GM23248 (cell line): ENCODE measurements at regions not wholly inside any gene's neighbourhood (a gene's known extent, or its start where the extent isn't known, plus 50 kb on each side); places are given as distances from the start of the nearest gene placed in this dataset.
A peak's percentile ranks its signal among the peaks of the same experiment; 100 is the strongest.
"Not testable (repeated sequence)": the region's sequence is repeated elsewhere in the genome, so short reads cannot be mapped to it uniquely, and the experiment has no call there.

Source experiments
- DNase-seq: peaks from one replicate; pipeline ENCODE4 v3.0.0-alpha.2; 2015
- H2AFZ ChIP-seq: fragments of 200-600 bp; sonication (generic); 2 replicates; pipeline ENCODE4 v1.6.1; 2016; ENCODE audit warnings: antibody characterized with exemption
- H3F3A ChIP-seq: fragments of 200-600 bp; sonication (generic); 2 replicates; pipeline ENCODE4 v1.6.1; 2016; ENCODE audit warnings: mild to moderate bottlenecking, antibody characterized with exemption, mixed run types; ENCODE audit not compliant: insufficient read depth
- H3K27ac ChIP-seq: fragments of 200-600 bp; sonication (generic); 2 replicates; pipeline ENCODE4 v1.5.1; 2016; ENCODE audit warnings: mild to moderate bottlenecking
- H3K27me3 ChIP-seq: fragments of 200-600 bp; sonication (generic); replicated peaks from 2 replicates; pipeline ENCODE4 v1.6.1; 2016; ENCODE audit warnings: mild to moderate bottlenecking; ENCODE audit not compliant: insufficient read depth
- H3K36me3 ChIP-seq: fragments of 200-600 bp; sonication (generic); 2 replicates; pipeline ENCODE4 v1.6.1; 2016; ENCODE audit warnings: low read depth, mild to moderate bottlenecking
- H3K4me1 ChIP-seq: fragments of 200-600 bp; sonication (generic); 2 replicates; pipeline ENCODE4 v1.6.1; 2016; ENCODE audit warnings: mild to moderate bottlenecking; ENCODE audit not compliant: insufficient read depth
- H3K4me2 ChIP-seq: fragments of 200-600 bp; sonication (generic); one replicate; pipeline ENCODE4 v1.6.1; 2016; ENCODE audit warnings: mild to moderate bottlenecking; ENCODE audit not compliant: unreplicated experiment
- H3K4me3 ChIP-seq: fragments of 200-600 bp; sonication (generic); 2 replicates; pipeline ENCODE4 v1.5.1; 2016; ENCODE audit warnings: mild to moderate bottlenecking
- H3K79me2 ChIP-seq: fragments of 200-600 bp; sonication (generic); 2 replicates; pipeline ENCODE4 v1.6.1; 2016; ENCODE audit warnings: mild to moderate bottlenecking; ENCODE audit not compliant: insufficient read depth
- H3K9ac ChIP-seq: fragments of 200-600 bp; sonication (generic); 2 replicates; pipeline ENCODE4 v1.6.1; 2016; ENCODE audit warnings: mild to moderate bottlenecking
- H3K9me2 ChIP-seq: fragments of 200-600 bp; sonication (generic); 2 replicates; pipeline ENCODE4 v1.6.1; 2016; ENCODE audit warnings: mixed run types, mild to moderate bottlenecking, moderate library complexity; ENCODE audit not compliant: insufficient read depth
- H3K9me3 ChIP-seq: fragments of 200-600 bp; sonication (generic); one replicate; pipeline ENCODE4 v1.6.1; 2017; ENCODE audit warnings: low read depth
- H4K20me1 ChIP-seq: fragments of 200-600 bp; sonication (generic); 2 replicates; pipeline ENCODE4 v1.6.0; 2016; ENCODE audit not compliant: insufficient read depth
- EZH2 ChIP-seq: fragments of 200-600 bp; sonication (generic); IDR thresholded peaks from 2 replicates; pipeline ENCODE4 v1.6.1; 2018; ENCODE audit warnings: antibody characterized with exemption, mild to moderate bottlenecking; ENCODE audit not compliant: insufficient read depth, poor library complexity, severe bottlenecking
- EZH2phosphoT487 ChIP-seq: fragments of 200-600 bp; sonication (generic); IDR thresholded peaks from 2 replicates; pipeline ENCODE4 v1.6.1; 2018; ENCODE audit warnings: antibody characterized with exemption, moderate library complexity, mild to moderate bottlenecking, low read depth; ENCODE audit not compliant: insufficient read depth
- WGBS, 2 experiments: methylation state at CpG; one replicate each; pipeline ENCODE4 v1.1.6; 2015 to 2017; ENCODE audit warnings: low lambda C conversion rate in 2 of 2, low coverage in 1 of 2; ENCODE audit errors: missing lambda C conversion rate in 2 of 2; 5-methylcytosine and 5-hydroxymethylcytosine counted together
- in situ Hi-C: fragments of 300-500 bp; cut with MboI; formaldehyde crosslinking; loops from 2 replicates; pipeline ENCODE4 v1.15.0; 2020

GRCh38 chr10:28906011-28906411, 228.7 kb downstream of the BAMBI start:
- no peak overlapping the region for H3K9ac ChIP-seq

DNA sequence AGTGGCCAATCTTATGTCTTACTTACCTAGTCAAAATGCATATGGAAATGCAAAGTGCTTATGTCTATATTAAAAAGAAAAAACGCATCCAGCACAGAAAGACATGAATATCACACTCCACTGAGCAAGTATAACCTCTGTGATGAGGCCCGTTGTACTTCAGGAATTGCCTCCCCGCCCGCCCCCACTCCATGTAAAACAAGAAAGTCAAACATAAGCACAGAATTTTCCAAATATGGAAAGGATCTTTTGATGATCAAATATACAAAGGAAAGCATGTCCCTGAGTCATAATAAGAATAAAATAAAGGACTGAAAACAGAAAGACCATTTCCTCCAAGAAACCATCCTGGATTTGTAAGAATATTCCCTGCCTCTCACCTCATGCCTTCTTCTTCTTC, 229.1 kb downstream of the BAMBI start:
- in situ Hi-C loops, result no loop called here
- no peaks in the 10 kb centered on the region; the same call in 1 of the 2 replicates for H3K4me1 ChIP-seq
- H3K9me3 ChIP-seq, result no peaks in the 10 kb centered on the region
- no peak overlapping the region for H3K9ac ChIP-seq
- H3K27me3 ChIP-seq, result 0 out of 2 replicates have a peak, but pooled peaks cover 4% of the 10 kb centered on the region
- no peak for TF ChIP-seq EZH2
- no peak overlapping the region for H2AFZ ChIP-seq
- no peaks in the 10 kb centered on the region for H3K79me2 ChIP-seq
- H3K4me2 ChIP-seq, result no peak overlapping the region
- DNase-seq, result no peak
- H3K27ac ChIP-seq, result no peak overlapping the region
- 21 to 31% methylated on average over 4 of the region's 4 CpGs for WGBS, 2 experiments
- no peaks in the 10 kb centered on the region for H3F3A ChIP-seq
- H3K36me3 ChIP-seq, result no peaks in the 10 kb centered on the region
- no peak overlapping the region for H3K4me3 ChIP-seq
- H3K9me2 ChIP-seq, result no peaks in the 10 kb centered on the region
- H4K20me1 ChIP-seq, result no peaks in the 10 kb centered on the region

More at GRCh38 chr10:28906011-28906411, 228.7 kb downstream of the BAMBI start:
- Histone ChIP-seq H3K27ac (no peak overlapping the region), H3K4me3 (no peak overlapping the region), H2AFZ (no peak overlapping the region), H3K27me3 (0 out of 2 replicates have a peak, but pooled peaks cover 4% of the 10 kb centered on the region), H3K79me2 (no peaks in the 10 kb centered on the region), H3K9me2 (no peaks in the 10 kb centered on the region), H3K36me3 (no peaks in the 10 kb centered on the region), H3K9me3 (no peaks in the 10 kb centered on the region), H3F3A (no peaks in the 10 kb centered on the region), H4K20me1 (no peaks in the 10 kb centered on the region), H3K4me2 (no peak overlapping the region), H3K4me1 (no peaks in the 10 kb centered on the region; the same call in 1 of the 2 replicates)
- 14 to 22% methylated on average over 11 of the region's 11 CpGs for WGBS, 2 experiments
- in situ Hi-C loops, result no loop called here
- TF ChIP-seq EZH2 (no peak), EZH2phosphoT487 (no peak)
- no peak for DNase-seq

DNA sequence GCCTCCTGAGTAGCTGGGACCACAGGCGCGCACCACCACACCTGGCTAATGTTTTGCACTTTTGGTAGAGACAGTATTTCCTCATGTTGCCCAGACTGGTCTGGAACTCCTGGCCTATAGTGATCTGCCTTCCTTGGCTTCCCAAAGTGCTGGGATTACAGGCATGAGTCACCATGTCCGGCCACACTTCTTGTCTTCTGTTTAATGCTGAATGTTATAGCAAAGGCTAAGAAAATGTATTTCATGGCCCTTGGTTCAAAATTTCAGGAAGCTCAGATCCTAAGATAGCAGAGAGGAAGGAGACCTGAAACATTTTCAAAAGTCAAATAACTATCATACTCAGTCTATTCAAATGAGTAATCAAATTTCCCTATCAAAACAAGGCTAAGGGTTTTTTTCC, 229.6 kb downstream of the BAMBI start:
- Histone ChIP-seq H3K4me2 (no peak overlapping the region), H3K4me1 (no peaks in the 10 kb centered on the region; the same call in 1 of the 2 replicates), H3F3A (no peaks in the 10 kb centered on the region), H2AFZ (no peak overlapping the region), H3K9me2 (no peaks in the 10 kb centered on the region), H3K27ac (no peak overlapping the region), H3K27me3 (0 out of 2 replicates have a peak, but pooled peaks cover 4% of the 10 kb centered on the region), H3K79me2 (no peaks in the 10 kb centered on the region), H4K20me1 (no peaks in the 10 kb centered on the region), H3K36me3 (no peaks in the 10 kb centered on the region), H3K9ac (no peak overlapping the region), H3K9me3 (no peaks in the 10 kb centered on the region), H3K4me3 (no peak overlapping the region)
- no peak for DNase-seq
- in situ Hi-C loops, result no loop called here
- WGBS, 2 experiments, result 46 to 50% methylated on average over 3 of the region's 3 CpGs
- no peak for TF ChIP-seq EZH2phosphoT487
- TF ChIP-seq EZH2, result no peak

DNA sequence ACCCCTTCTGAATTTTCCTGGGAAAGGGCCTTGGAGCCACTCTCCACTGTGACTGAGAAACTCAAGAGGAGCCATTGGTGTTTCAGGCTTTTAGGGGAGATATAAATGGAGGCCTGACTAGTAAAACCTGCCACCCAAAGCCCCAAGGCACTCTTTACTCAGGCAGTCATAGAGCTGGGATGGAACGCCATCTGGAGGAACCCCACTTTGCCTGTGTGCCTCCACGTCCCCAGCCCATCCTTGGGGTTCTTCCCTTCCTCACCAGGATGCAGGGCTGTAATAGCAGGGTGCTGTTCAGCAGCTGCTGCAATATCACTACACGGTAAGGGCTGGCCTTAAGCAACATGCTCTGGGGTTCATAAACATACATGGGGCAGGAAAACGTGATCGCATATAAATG, 232.6 kb downstream of the BAMBI start:
- Histone ChIP-seq H3K27me3 (no peaks in the 10 kb centered on the region), H3K4me2 (no peak overlapping the region), H3K9ac (no peak overlapping the region), H3K36me3 (no peaks in the 10 kb centered on the region), H2AFZ (no peak overlapping the region), H3K27ac (no peak overlapping the region), H3K4me1 (no peaks in the 10 kb centered on the region; the same call in 1 of the 2 replicates), H3K9me3 (no peaks in the 10 kb centered on the region), H3F3A (no peaks in the 10 kb centered on the region), H3K4me3 (no peak overlapping the region), H4K20me1 (no peaks in the 10 kb centered on the region), H3K9me2 (no peaks in the 10 kb centered on the region), H3K79me2 (no peaks in the 10 kb centered on the region)
- no peak for TF ChIP-seq EZH2
- no peak for TF ChIP-seq EZH2phosphoT487
- DNase-seq, result no peak
- in situ Hi-C loops, result no loop called here
- 16 to 24% methylated on average over 5 of the region's 5 CpGs for WGBS, 2 experiments

DNA sequence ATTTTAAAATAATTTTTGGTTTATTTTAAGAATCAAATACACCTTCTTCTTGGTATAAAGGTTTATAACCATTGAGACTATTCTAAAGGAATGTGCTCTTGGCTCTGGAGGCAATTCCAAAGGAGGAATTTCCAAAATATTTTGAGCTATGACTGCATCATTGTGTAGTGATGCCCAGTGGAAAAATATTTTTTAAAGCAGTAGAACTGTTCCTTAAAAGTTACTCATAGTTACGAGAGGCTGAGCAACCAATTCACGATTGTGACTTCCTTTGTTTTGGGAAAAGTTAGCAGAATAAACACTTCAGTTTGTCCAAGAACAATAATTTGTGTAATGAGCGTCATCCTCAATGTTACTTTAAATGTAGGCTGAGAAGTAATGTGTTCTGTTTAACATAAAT, 233.6 kb downstream of the BAMBI start:
- Histone ChIP-seq H3K9me3 (no peaks in the 10 kb centered on the region), H3K27me3 (no peaks in the 10 kb centered on the region), H3K79me2 (no peaks in the 10 kb centered on the region), H3K9me2 (no peaks in the 10 kb centered on the region), H3K36me3 (no peaks in the 10 kb centered on the region), H3K4me3 (no peak overlapping the region), H3K4me1 (no peaks in the 10 kb centered on the region; the same call in 1 of the 2 replicates), H3F3A (no peaks in the 10 kb centered on the region), H3K4me2 (no peak overlapping the region), H4K20me1 (no peaks in the 10 kb centered on the region), H3K9ac (no peak overlapping the region), H3K27ac (peak overlapping the region; percentile 9; the same call in 1 of the 2 replicates), H2AFZ (no peak overlapping the region)
- in situ Hi-C loops, result no loop called here
- WGBS, 2 experiments, result 4% methylated on average over 3 of the region's 3 CpGs
- TF ChIP-seq EZH2 (no peak), EZH2phosphoT487 (no peak)
- DNase-seq, result peak; percentile 46

DNA sequence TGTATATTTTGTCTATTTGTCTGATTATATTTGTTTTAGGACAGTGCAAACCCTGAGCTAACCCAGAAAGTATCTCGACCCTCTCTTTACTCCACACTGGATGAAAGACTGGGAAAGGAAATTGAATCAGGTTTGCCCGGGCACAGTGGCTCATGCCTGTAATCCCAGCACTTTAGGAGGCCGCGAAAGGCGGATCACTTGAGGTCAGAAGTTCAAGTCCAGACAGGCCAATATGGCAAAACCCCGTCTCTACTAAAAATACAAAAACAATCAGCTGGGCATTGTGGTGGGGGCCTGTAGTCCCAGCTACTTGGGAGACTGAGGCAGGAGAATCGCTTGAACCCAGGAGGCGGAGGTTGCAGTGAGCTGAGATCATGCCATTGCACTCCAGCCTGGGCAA, 234.2 kb downstream of the BAMBI start:
- H3K9me3 ChIP-seq, DNase-seq, H3K4me3 ChIP-seq, in situ Hi-C loops, H3K4me1 ChIP-seq, H3K36me3 ChIP-seq, H3K4me2 ChIP-seq, H3K27me3 ChIP-seq, H3K9ac ChIP-seq, H4K20me1 ChIP-seq, H3K27ac ChIP-seq, H2AFZ ChIP-seq, H3K79me2 ChIP-seq, H3K9me2 ChIP-seq, H3F3A ChIP-seq: not testable (repeated sequence)
- WGBS, 2 experiments, result 39 to 43% methylated on average over 8 of the region's 8 CpGs
